KMS-11 (cell line): ENCODE measurements at regions not wholly inside any gene's neighbourhood (a gene's known extent, or its start where the extent isn't known, plus 50 kb on each side); places are given as distances from the start of the nearest gene placed in this dataset.

ENCODE experiments used
- H2AFZ ChIP-seq: fragments of 200-600 bp; sonication (generic); 2 replicates; pipeline ENCODE4 v1.6.1; 2016; ENCODE audit warnings: antibody characterized with exemption, mixed run types, low read depth
- H3K27ac ChIP-seq: fragments of 200-600 bp; sonication (generic); 2 replicates; pipeline ENCODE4 v1.6.1; 2016; ENCODE audit warnings: mild to moderate bottlenecking, mixed run types
- H3K27me3 ChIP-seq: fragments of 200-600 bp; sonication (generic); 2 replicates; pipeline ENCODE4 v1.6.1; 2017; ENCODE audit warnings: mild to moderate bottlenecking, low read depth, mixed run types, moderate library complexity; ENCODE audit not compliant: insufficient read depth
- H3K36me3 ChIP-seq: fragments of 200-600 bp; sonication (generic); 2 replicates; pipeline ENCODE4 v1.6.1; 2017; ENCODE audit warnings: mild to moderate bottlenecking, mixed run types; ENCODE audit not compliant: insufficient read depth
- H3K4me1 ChIP-seq: fragments of 200-600 bp; sonication (generic); 2 replicates; pipeline ENCODE4 v1.6.1; 2016; ENCODE audit warnings: mild to moderate bottlenecking, low read depth, mixed run types; ENCODE audit not compliant: poor library complexity, severe bottlenecking
- H3K4me2 ChIP-seq: fragments of 200-600 bp; sonication (generic); 2 replicates; pipeline ENCODE4 v1.7.0; 2016; ENCODE audit warnings: mild to moderate bottlenecking, mixed run types
- H3K4me3 ChIP-seq: fragments of 200-600 bp; sonication (generic); IDR thresholded peaks from 2 replicates; pipeline ENCODE4 v1.6.1; 2017; ENCODE audit warnings: low read depth, low read length, mixed read lengths; ENCODE audit not compliant: insufficient read depth
- H3K79me2 ChIP-seq: fragments of 200-600 bp; sonication (generic); 2 replicates; pipeline ENCODE4 v1.6.1; 2016; ENCODE audit warnings: low read depth, mixed run types; ENCODE audit not compliant: insufficient read depth
- H3K9ac ChIP-seq: fragments of 200-600 bp; sonication (generic); 2 replicates; pipeline ENCODE4 v1.6.1; 2016; ENCODE audit warnings: mild to moderate bottlenecking, mixed run types
- H4K20me1 ChIP-seq: fragments of 200-600 bp; sonication (generic); 2 replicates; pipeline ENCODE4 v1.6.1; 2016; ENCODE audit warnings: mild to moderate bottlenecking, mixed run types; ENCODE audit not compliant: insufficient read depth
- TF ChIP-seq, protein P1 (sequence below): fragments of 200-600 bp; sonication (generic); conservative IDR thresholded peaks from 2 replicates; pipeline ENCODE4 v1.6.1; 2017; ENCODE audit warnings: low read depth, mild to moderate bottlenecking, antibody characterized with exemption, low read length, moderate library complexity, mixed read lengths

DNA sequence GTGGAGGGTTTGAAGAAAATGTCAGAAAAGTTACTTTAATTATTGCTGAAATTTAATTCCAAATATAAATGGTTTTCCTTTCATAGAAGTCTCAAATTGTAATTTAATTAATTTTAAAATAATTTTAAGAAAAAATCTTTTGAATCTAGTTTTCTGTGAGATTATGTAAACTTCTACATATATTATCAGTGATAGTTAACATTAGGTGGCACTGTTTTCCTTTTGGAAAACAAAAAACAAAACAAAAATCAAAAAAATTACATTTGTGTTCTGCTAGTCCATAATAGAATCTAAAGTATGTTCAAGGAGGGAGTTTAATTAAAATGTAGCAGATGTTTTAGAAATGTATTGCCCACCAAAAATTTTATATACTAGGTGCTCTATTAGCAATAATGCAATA is 1456.7 kb downstream of the REEP3 start:
- Histone ChIP-seq H3K9ac (no peak overlapping the region), H4K20me1 (no peaks in the 10 kb centered on the region), H2AFZ (no peak overlapping the region), H3K27ac (no peak overlapping the region), H3K36me3 (no peaks in the 10 kb centered on the region), H3K27me3 (no peaks in the 10 kb centered on the region), H3K4me3 (no peak overlapping the region), H3K79me2 (no peaks in the 10 kb centered on the region), H3K4me1 (no peaks in the 10 kb centered on the region), H3K4me2 (no peak overlapping the region)
- TF ChIP-seq, protein P1, sequence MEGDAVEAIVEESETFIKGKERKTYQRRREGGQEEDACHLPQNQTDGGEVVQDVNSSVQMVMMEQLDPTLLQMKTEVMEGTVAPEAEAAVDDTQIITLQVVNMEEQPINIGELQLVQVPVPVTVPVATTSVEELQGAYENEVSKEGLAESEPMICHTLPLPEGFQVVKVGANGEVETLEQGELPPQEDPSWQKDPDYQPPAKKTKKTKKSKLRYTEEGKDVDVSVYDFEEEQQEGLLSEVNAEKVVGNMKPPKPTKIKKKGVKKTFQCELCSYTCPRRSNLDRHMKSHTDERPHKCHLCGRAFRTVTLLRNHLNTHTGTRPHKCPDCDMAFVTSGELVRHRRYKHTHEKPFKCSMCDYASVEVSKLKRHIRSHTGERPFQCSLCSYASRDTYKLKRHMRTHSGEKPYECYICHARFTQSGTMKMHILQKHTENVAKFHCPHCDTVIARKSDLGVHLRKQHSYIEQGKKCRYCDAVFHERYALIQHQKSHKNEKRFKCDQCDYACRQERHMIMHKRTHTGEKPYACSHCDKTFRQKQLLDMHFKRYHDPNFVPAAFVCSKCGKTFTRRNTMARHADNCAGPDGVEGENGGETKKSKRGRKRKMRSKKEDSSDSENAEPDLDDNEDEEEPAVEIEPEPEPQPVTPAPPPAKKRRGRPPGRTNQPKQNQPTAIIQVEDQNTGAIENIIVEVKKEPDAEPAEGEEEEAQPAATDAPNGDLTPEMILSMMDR, result no peak

DNA sequence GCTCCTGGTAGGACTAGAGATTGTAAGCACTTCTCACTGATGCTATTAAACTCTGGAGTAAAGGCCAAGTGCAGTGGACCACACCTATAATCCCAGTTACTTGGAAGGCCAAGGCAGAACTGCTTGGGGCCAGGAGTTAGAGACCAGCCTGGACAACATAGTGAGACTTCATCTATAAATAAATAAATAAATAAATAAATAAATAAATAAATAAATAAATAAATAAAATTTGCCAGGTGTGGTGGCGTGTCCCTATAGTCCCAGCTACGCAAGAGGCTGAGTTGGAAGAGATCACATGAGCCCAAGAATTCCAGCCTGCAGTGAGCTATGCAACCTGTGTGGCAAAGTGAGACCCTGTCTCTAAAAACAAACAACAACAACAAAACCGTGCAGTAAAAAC is 1475.7 kb downstream of the REEP3 start:
- no peak overlapping the region for H3K9ac ChIP-seq
- TF ChIP-seq, protein P1, result no peak
- H3K79me2 ChIP-seq, result no peaks in the 10 kb centered on the region
- H3K27ac ChIP-seq, result no peak overlapping the region
- no peak overlapping the region for H3K4me2 ChIP-seq
- no peaks in the 10 kb centered on the region for H3K36me3 ChIP-seq
- H3K4me3 ChIP-seq, result no peak overlapping the region
- no peak overlapping the region for H2AFZ ChIP-seq
- no peaks in the 10 kb centered on the region for H3K4me1 ChIP-seq
- H3K27me3 ChIP-seq, result no peaks in the 10 kb centered on the region
- H4K20me1 ChIP-seq, result no peaks in the 10 kb centered on the region

DNA sequence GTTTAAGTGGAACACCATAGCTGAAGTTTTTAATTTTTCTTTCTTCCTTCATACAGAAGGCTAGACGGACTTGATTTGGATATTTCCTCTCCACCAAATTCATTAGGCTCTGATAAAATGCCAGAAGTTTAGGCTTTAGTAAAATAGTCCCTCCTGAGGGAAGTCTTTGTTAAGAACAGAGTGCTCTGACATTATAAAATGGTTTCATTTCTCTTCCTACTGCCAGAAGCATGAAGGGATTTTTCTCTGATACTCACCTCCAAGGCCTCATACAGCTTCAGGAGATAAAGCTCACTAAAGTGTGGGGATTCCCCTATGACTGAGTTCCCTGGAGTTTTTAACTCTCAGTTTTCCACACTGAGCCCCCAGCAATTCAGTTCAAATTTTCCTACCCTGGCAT is 1489.6 kb downstream of the REEP3 start:
- Histone ChIP-seq H3K4me3 (no peak overlapping the region), H3K9ac (no peak overlapping the region), H3K36me3 (no peaks in the 10 kb centered on the region), H3K4me2 (no peak overlapping the region), H3K79me2 (no peaks in the 10 kb centered on the region), H3K27ac (no peak overlapping the region), H4K20me1 (no peaks in the 10 kb centered on the region), H2AFZ (no peak overlapping the region), H3K4me1 (no peaks in the 10 kb centered on the region), H3K27me3 (no peaks in the 10 kb centered on the region)
- TF ChIP-seq, protein P1, result no peak

DNA sequence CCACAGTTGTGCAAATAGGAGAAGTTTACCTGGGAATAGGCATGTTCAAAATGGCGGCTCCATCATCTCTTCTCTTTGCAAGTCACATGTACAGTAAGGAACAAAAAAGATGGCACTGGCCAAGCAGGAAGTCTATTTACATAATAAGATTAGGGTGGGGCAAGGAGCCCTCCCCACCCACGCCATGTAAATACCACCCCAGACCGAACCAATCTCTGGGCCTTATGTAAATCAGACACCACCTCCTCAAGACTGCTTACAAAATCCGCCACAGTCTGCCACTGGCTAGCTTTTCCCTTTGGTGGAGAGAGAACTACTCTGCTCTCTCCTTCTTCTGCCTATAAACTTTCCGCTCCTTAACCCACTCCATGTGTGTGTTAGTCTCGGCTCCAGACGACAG is 1496.3 kb downstream of the REEP3 start:
- Histone ChIP-seq H3K4me3 (no peak overlapping the region), H3K4me2 (no peak overlapping the region), H3K27ac (no peak overlapping the region), H4K20me1 (no peaks in the 10 kb centered on the region), H3K79me2 (no peaks in the 10 kb centered on the region), H3K27me3 (no peaks in the 10 kb centered on the region), H2AFZ (no peak overlapping the region), H3K9ac (no peak overlapping the region), H3K36me3 (no peaks in the 10 kb centered on the region), H3K4me1 (no peaks in the 10 kb centered on the region)
- TF ChIP-seq, protein P1, result no peak

DNA sequence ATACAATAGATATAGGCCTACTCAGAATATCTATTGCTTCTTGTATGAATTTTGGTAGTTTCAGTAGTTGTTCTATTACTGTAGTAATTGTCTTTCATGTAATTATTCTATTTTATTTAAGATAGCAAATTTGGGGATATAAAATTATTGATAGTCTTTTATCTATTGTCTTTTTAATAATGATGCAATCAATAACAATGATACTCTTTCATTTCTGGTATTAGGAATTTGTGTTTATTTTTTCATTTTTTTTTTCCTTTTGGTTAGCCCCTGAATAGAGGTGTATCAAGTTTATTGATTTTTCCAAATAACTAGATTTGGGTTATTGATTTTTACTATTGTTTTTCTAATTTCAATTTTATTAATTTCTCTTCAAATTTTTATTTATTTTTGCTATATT is 1503.7 kb downstream of the REEP3 start:
- H3K27me3 ChIP-seq, result no peaks in the 10 kb centered on the region
- H4K20me1 ChIP-seq, result no peaks in the 10 kb centered on the region
- H3K36me3 ChIP-seq, result no peaks in the 10 kb centered on the region
- H3K4me2 ChIP-seq, result no peak overlapping the region
- no peaks in the 10 kb centered on the region for H3K4me1 ChIP-seq
- H3K79me2 ChIP-seq, result no peaks in the 10 kb centered on the region
- TF ChIP-seq, protein P1, result no peak
- H2AFZ ChIP-seq, result no peak overlapping the region
- no peak overlapping the region for H3K27ac ChIP-seq
- H3K4me3 ChIP-seq, result no peak overlapping the region
- H3K9ac ChIP-seq, result no peak overlapping the region
